Middle frontal gyrus (tissue), 1 donor: ENCODE measurements at regions not wholly inside any gene's neighbourhood (a gene's known extent, or its start where the extent isn't known, plus 50 kb on each side); places are given as distances from the start of the nearest gene placed in this dataset.

Source experiments
- DNase-seq: peaks from one replicate; pipeline ENCODE4 v3.0.0-alpha.2; 2015; ENCODE audit warnings: low spot score; ENCODE audit errors: extremely low spot score

DNA sequence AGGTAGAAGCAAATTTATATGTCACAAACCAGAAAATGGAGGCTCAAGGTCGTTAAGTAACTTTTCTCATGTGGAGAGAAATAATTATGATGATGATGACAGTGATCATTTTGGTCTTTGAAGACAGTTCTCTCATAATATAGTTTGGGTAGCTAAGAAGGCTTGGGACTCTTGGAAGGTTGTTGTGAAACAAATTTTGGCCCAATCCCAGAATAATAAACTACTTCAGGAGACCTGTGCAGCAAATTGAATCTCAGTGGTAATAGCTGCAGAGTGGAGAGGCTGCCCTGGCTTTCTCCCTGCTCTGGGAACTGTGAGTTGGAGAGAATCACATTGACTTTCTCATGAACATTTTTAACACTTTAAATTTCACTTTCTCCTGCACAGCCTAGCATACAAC lies 217.2 kb upstream of the BOD1L1 start:
- DNase-seq = no peak

DNA sequence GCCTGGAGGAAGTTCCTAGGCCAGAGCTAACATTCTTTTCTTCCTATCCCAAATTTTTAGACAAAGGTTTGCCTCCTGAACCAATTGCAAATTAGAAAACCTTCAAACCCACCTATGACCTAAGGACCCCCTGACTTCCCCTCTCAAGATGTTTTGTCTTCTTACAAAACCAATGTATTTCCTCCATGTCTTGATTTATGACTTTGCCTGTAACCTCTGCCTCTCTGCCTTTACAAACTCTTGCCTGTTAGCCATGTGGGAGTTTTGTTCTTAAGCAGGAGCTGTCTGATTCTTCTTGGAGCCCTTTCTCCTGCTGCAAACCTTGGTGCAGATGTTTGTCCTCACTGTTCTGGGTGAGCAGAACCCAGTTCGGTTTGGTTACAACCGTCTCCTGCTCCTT lies 222.3 kb upstream of the BOD1L1 start:
- DNase-seq = no peak

DNA sequence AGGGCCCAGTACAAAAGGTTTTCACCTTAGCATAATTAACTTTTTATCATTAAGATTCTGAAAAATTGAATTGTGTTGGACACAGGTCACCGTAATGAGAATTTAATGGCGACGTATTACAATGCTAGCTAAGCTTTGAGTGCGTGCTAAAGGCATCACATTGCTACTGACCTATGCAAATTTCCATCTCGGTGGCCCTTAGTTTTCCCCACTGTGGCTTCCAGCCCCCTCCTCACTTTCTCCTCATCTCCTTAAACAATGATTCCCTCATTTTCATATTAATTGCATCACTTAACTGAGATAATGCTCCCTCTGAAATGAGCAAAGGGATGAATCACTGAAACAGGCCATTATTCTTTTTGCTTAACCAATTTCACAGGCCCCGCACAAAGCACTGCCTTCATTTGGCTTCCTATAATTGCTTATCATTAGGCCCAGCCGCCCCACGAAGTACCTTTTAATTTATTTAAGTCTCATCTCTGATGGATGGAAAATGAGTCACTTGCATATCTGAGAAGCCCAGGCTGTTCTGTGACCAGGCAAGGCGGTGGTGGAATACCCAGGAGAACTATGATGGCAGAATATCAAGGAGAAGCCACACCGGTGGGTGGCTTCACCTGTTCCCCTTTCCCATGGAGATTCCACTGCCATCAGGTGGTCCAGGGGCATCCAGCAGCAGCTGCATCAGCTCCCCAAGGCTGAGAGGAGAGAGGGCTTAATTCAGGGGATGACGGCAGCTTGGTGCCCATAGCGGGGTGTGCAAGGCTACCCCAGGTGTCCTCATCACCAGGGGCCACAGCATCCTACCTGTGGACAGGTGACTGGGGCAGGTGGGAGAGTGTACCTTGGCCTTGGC lies 223.8 kb upstream of the BOD1L1 start:
- DNase-seq = no peak

DNA sequence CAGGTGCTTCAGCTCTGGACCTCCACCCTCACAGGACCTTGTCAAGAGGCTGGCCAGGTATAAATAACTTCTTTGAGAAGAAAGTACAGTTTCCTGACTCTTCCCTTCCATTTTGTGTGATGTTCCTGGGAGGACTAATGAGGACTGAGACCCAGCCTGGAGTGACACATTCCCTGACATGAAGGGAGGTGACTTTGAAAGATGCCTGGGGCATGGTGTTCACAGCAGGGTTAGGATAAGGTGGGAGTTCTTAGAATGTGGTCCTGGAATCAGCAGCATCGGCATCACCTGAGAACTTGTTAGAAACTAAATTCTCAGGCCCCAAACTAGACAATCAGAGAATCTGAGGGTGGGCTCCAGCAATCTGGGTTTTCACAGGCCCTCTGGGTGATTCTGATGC lies 224.9 kb upstream of the BOD1L1 start:
- no peak for DNase-seq

DNA sequence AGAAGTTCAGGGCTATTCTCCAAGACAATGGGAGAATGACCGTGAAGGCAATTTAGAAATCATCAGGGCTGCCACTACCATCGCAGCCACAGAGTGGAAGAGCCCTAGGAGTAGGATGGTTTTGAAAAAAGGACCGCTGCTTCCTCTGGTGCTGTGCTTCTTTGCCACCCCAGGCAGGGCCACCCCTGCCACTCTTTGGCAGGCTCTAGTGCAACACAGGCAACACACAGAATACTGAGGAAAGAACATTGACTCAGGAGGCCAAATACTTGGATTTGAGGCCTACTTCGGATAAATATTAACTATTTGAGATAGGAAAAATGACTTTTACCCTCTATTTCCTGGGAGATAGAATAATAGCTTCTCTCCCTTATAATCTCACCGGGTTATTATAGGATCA lies 228.9 kb upstream of the BOD1L1 start:
- no peak for DNase-seq

DNA sequence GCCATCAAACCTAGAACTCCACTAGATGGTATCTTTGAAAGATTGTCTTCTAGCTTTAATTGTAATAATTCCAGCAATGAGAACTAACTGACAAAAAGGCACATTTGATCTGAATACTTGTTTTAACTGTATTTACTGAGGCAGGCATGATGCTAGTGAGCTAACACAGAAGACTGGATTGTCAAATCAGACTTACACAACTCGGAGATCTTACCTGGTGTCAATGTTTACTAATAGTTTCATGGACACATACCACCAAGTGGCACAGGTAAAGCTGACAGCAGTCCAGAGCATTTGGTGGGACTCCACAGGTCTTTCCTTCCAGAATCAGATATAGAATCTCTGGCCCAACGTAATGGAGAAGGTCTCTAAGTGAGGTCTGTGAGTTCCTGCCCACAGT lies 229.9 kb upstream of the BOD1L1 start:
- no peak for DNase-seq

DNA sequence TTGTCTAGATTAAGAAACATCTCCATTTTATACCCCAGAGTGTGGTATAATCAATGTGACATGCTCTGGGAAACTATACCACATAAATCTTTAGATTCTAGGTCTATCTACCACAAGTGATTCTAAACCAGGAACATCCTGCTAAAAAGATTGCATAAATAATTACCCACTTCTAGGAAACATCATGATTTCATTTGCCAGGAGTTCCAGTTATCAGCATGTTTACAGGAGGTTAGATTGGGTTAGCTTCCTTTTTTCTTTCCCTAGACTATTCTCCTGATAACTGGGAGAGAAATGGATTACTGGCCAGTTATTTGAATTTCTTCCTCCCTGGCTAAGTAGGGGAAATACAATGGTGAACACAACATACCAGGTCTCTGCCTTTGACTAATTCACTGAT lies 230.3 kb upstream of the BOD1L1 start:
- DNase-seq = no peak

DNA sequence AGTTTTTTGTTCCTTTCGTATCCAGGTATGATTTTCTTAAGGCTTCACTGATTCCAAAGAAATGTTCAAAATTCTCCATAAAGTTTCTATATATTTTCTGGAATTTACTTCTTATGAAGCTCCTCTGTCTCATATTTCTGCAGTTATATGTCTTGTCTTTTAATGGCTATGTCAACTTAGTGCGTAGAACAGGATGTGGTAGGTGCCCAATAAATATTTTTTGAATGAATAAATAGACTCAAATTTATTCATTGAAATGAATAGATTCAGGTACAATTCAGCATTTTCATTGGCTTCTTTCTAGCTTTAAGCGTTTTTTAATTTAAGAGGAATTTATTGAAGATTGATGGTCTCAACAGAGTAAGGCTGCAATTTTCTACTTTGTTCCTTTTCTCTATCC lies 231.9 kb upstream of the BOD1L1 start:
- DNase-seq = no peak

DNA sequence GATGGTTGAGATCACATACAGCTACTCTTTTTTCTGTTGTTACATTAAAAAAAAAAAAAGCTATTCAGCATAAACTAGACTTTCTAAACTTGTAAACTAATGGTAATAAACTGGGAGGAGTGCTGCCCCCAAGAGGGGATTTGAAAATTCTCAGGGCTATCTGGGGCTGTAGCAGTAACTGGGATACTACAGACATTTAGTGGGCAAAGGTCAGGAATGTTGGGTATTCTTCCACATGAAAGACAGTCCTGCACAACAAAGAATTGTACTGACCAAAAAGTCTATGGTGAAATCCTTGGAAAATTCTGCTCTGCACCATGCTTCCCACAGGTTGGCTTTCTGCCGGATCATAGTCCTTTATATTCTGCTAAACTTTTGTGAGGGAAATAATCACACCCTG lies 232.6 kb upstream of the BOD1L1 start:
- no peak for DNase-seq

DNA sequence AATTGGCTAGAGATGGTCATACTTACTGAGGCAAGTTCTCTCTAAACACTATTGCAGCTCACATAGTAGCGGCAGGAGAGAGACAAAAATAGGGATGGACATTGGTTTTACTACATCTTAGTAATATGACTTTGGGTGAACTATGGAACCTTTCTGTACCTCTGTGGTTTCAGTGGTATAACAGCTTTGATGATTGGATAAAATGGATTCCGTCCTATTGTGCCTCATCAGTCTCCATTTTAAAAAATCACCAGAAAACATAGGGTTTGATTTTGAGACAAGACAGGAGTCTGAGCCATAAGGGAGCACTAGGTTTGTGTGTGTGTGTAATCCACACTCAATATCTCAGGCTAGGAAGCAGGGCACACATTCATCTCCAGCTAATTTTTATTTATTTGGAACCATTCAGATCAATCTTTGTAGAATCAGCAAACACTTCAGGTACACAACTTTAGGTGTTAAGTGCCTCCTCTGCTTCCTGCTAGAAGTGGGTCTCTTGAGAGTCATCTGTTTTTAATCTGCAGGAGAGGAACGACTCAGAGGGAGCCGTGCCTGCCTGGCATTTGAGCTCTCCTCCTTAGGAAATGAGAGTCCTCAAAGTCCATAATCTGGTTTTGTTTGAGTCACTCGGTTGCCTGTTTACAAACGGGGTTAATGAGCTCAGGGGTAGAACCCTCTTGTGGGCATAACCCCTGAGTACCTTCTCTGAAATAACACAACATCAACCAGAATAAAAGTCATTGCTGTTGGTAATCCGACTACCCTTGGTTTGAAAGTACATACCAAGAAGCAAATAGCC lies 238.5 kb upstream of the BOD1L1 start:
- DNase-seq = no peak

DNA sequence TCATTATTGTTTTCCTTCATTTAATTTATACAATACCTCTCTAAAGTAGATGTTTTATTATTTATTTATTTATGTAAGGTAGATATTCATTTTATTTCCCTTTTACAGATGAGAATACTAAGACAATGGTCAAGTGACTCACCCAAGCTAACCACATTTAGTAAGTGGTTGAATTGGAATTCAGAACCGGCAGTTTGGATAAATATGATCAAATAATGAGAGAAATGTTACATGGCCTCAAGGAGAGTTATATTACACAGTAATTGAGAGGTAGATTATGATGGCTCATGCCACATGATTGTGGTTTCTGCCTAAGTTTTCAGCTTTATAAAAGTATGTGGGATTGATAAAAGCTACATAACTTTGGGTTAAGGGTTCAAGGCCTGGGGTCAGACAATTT lies 239.4 kb upstream of the BOD1L1 start:
- DNase-seq = no peak

DNA sequence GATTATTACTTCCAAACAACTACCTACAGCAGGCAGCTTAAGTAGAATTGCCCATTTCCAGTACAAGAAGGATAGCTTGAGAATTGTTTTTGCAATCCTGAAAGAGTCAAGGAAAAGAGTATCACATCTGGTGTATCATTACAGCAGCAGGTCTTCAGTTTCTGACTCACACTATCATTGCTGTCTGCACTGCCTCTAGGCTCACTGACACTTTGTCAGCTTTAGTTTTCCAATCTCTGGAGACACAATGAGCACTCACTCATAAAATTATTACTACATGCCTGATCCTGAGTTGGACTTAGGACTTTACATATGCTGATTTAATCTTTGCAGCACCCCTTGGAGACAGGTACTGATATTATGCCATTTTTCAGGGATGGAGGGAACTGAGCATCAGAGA lies 244.6 kb upstream of the BOD1L1 start:
- DNase-seq = no peak

DNA sequence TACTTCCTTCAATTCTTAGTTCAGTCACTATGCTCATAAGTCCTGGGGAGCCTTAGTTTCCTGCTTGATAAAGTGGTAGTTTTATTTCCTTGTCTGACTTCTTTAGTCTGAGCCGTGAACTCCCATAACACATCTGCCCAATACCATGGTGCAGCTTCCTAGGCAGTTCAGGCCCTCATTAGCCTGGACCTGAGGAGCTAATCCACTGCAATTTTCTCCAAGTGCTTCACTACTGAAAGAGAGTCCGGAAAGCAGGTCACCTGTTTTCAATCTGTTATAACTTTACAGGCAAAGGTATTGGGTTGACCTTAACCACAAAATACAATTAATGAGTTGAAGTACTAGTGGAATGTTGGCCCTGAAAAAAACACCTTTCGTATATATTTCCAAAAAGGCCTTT lies 245.4 kb upstream of the BOD1L1 start:
- no peak for DNase-seq

DNA sequence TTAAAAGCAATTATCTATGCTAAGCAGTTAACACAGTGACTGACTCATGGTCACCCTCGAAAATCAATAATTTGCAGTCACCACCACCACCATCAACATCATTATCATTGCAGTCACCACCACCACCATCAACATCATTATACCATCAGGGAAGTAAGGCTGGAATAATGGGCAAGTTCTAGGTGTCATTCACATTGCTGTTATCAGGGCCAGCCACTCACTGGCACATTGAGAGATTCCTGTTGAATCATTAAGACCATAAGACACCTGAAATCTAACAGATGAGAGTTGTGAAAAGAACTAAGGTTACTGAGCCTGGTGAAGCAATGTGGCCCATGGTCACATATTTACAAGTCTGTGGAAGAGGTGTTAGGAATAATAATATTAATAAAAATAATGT lies 247.7 kb upstream of the BOD1L1 start:
- DNase-seq = no peak

DNA sequence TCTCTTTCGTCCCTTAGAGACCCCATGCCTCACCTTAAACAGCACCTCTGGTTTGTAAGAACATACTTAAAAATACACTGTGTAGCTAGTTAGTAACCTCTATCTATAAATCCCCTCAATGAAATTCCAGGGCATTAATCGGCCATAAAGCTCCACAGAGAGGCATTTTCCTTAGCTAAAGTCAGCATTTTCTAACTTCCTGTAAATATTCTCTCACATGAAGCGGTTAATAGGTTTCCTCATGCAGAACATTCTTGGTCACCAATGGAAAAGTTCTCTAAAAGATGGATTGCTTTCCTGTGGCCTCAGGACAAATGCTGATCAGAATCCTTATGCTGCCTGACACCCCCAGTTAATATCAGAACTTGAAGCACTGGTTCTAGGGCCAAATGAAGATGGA lies 248.6 kb upstream of the BOD1L1 start:
- no peak for DNase-seq

DNA sequence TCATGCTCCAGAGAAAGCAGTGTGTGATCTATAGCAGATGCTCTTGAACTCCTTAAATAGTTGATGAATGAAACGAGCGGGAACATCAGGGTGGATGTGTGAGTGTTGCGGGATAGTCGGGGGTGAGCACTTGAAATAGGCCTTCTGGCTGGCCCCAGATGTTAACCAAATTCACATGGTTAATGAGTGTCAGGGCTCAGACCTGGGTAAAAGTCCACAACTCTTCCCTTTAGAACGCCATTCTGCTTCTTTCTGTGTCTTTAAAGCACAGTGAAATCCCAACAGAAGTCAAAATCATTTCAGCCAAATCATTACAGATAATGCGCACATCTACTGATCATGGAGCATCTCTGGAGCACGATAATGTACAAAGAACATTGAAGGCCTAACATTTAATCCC lies 249.4 kb upstream of the BOD1L1 start:
- no peak for DNase-seq

DNA sequence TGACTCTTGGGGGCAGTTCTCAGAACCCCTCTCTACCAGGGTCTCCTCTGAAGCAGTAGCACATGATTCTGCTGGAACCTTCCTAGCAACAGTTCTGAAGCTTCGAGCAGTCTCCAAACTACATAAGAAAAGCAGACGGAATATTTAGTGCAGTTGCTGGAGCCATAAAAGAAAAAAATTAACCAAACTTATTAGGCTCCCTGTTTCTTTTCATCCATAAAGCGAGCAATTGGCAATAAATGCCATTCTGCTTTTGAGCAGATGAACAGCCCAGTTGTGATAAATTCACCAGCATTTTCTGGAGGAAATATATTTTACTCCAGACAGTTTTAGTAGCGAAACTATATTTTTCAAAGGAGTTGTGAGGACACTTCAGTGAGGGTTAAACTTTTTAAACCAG lies 250.1 kb upstream of the BOD1L1 start:
- no peak for DNase-seq

DNA sequence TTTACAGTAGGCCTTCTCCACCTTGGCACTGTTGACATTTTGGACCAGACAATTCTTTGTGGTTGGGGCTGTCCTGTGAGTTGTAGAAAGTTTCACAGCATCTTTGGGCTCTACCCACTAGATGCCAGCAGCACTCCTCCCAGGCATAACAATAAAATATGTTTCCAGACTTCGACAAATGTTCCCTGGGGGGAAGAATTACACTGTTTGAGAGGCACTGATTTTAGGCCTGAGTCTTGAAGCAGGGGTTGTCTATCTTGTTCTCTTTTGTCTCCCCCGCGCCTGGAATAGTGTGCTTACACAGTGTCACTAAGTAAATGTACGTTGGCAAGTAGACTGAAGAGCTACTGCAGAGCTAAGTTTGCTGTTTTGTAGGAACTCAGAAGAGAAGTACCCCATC lies 254.4 kb upstream of the BOD1L1 start:
- no peak for DNase-seq

DNA sequence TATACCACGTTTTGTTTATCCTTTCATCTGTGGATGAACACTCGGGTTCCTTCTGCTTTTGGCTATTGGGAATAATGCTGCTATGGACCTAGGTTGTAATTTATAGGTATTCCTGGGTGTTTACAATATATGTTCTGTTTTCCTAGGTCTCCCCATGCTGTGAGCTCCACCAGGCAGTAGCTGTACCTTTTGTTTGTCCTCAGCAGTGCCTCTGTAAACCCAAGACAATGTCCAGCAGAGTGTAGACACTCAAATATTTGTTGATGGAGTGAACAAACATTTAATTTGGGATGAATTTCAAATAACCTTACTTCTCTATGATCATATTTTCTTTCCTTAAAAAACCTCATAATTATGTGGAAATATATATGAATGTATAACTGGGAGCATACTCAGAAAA lies 259.5 kb upstream of the BOD1L1 start:
- DNase-seq = no peak

DNA sequence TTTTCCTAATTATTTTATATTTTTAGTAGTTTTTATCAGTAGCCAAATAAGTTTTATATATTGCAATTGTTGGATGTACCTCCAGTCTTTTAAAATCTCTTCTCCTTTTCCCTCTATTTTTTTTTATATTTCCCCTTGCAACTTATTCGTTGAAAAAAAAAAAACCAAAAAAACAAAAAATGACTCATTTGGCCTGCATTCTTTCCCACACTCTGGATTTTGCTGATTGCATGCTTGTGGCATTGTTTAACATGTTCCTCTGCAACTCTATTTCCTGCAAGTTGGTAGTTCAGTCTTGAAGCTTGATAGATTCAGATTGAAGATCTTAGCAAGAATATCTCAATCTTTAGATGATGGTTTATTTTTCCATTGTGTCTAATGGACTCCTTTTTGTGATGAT lies 260.6 kb upstream of the BOD1L1 start:
- DNase-seq = no peak

DNA sequence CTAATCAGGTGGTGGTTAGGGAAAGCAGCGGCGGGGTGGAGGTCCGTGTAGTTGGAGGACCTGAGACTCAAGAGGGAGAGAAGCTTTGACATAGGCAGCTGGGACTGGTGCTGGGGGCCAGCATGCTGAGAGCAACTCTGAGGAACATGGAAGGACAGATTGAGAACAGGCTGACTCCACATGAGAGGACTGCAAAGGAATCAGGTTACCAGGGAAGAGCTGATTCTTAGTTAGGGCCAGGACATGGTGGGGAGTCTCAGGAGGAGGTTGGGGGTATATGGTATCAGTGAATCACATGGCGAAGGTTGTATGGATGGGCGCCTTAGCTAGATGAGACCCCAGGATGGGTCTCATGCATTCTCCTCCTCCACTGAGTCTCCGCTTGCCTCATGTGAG lies 264.0 kb upstream of the BOD1L1 start:
- DNase-seq = no peak

DNA sequence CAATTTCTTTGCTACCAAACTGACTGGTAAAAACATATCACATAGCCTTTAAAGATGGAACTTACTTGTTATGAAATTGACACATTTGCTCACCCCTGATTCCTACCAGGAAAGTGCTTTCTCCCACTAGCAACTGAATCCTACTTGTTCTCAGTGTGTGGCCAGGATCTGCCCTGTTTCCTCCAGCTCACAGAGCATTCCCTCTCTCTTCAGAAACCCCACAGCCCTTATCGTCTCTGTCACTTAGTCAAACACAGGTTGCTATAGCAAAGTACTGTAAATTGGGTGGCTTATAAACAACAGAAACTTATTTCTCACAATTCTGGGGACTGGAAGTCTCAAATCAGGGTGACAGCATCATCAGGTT lies 265.2 kb upstream of the BOD1L1 start:
- DNase-seq = no peak

DNA sequence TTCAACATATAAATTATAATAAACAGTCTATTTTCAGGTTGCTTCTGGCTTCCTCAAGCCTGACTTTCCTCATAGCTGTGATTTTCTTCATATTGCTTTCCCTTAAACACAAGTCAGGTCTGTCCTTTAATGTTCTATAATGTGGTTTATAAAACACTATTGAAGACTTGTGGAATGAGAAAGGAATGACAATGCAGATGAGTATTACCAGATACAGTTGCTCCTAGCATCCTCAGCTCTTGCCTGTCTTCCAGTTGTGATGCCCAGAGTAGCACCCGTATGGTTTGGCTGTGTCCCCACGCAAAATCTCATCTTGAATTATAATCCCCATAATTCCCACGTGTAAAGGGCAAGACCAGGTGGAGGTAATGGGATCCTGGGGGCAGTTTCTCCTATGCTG lies 265.7 kb upstream of the BOD1L1 start:
- DNase-seq = no peak
